Stomach (tissue), 8 donors: ENCODE measurements at regions not wholly inside any gene's neighbourhood (a gene's known extent, or its start where the extent isn't known, plus 50 kb on each side); places are given as distances from the start of the nearest gene placed in this dataset.

Experiments used
- DNase-seq, 2 donors: peaks; one replicate each; pipeline versions ENCODE4 v3.0.0 to v3.0.0-alpha.2; 2013 to 2019
- H3K27ac ChIP-seq, 5 donors: fragments of 200-600 bp in 4 of 5; sonication (generic) in 4 of 5; one replicate each; pipeline ENCODE4 v1.5.1; 2013 to 2019; ENCODE audit warnings: mild to moderate bottlenecking in 1 of 5, moderate library complexity in 1 of 5
- H3K27me3 ChIP-seq, 3 donors: fragments of 200-600 bp; sonication (generic); one replicate each; pipeline ENCODE4 v1.5.1; 2017 to 2019; ENCODE audit warnings: mixed run types in 1 of 3
- H3K36me3 ChIP-seq, 4 donors: fragments of 200-600 bp; sonication (generic); 1 replicate in 3 of 4; 2 replicates in 1 of 4; pipeline ENCODE4 v1.5.1; 2016 to 2019
- H3K4me1 ChIP-seq, 4 donors: fragments of 200-600 bp; sonication (generic); one replicate each; pipeline ENCODE4 v1.5.1; 2016 to 2019
- H3K4me3 ChIP-seq, 4 donors: fragments of 200-600 bp; sonication (generic) in 3 of 4; one replicate each; pipeline ENCODE4 v1.5.1; 2016 to 2019; ENCODE audit warnings: mild to moderate bottlenecking in 1 of 4
- H3K9me3 ChIP-seq, 4 donors: fragments of 200-600 bp; sonication (generic); one replicate each; pipeline ENCODE4 v1.5.1; 2016 to 2019
- EP300 ChIP-seq: sonication (generic); formaldehyde crosslinking; IDR thresholded peaks from one replicate; pipeline ENCODE4 v1.6.1; 2017; ENCODE audit warnings: antibody characterized with exemption
- POLR2A ChIP-seq, 4 donors: fragments of 450-650 bp; IDR thresholded peaks; one replicate each; pipeline ENCODE4 v1.6.1; 2016; ENCODE audit warnings: antibody characterized with exemption in 4 of 4, control low read depth in 2 of 4, mild to moderate bottlenecking in 1 of 4, moderate library complexity in 1 of 4
- POLR2AphosphoS5 ChIP-seq, 3 donors: sonication (generic); formaldehyde crosslinking; IDR thresholded peaks; one replicate each; pipeline ENCODE4 v1.6.1; 2016; ENCODE audit warnings: antibody characterized with exemption in 3 of 3
- WGBS, 5 donors: extraction: QIAGEN DNeasy Blood & Tissue Kit in 3 of 5; methylation state at CpG; one replicate each; pipeline versions ENCODE4 v1.1.5 to v1.1.7; 2013 to 2018; 5-methylcytosine and 5-hydroxymethylcytosine counted together
- intact Hi-C: fragments of 100-400 bp; cut with DNase I; formaldehyde crosslinking; loops from one replicate; pipeline ENCODE4 v1.15.1; 2023; ENCODE audit warnings: low total_unique reads
- TF ChIP-seq, protein P1 (sequence below), 7 experiments: fragments of 450-650 bp in 4 of 7; fragments of 200-600 bp in 3 of 7; sonication (generic) in 3 of 7; IDR thresholded peaks; one replicate each; pipeline ENCODE4 v1.5.1; 2016 to 2019; ENCODE audit warnings: antibody characterized with exemption in 7 of 7, control low read depth in 2 of 7, mild to moderate bottlenecking in 1 of 7
- donor health status: healthy with polysubstance abuse.
- donor health status: Bipolar disorder and iron deficiency.
- donor health status: healthy.

DNA sequence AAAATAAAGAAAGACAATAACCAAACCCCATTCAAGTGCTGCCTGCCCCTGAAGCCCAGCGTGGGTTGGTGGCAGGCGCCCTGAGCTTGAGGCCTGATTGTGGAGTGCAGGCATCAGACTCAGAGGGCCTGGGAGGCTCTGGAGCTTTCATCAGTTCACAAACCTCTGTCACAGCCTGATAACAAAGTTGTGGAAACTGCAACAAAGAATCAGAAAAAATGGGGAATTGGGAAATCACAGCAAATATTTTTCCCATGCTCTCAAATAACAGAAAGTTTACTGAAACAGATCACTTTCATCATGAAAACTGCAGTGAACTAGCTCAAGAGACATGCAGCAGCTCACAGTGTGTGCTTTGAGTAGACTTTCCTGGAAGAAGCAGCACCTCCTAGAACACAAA is 793.6 kb downstream of the UQCRFS1 start:
- no peak for TF ChIP-seq EP300
- TF ChIP-seq POLR2AphosphoS5 (IDR thresholded peaks at IDR 0.05): no peak
- no peak for TF ChIP-seq POLR2A (IDR thresholded peaks at IDR 0.05)
- TF ChIP-seq, protein P1, sequence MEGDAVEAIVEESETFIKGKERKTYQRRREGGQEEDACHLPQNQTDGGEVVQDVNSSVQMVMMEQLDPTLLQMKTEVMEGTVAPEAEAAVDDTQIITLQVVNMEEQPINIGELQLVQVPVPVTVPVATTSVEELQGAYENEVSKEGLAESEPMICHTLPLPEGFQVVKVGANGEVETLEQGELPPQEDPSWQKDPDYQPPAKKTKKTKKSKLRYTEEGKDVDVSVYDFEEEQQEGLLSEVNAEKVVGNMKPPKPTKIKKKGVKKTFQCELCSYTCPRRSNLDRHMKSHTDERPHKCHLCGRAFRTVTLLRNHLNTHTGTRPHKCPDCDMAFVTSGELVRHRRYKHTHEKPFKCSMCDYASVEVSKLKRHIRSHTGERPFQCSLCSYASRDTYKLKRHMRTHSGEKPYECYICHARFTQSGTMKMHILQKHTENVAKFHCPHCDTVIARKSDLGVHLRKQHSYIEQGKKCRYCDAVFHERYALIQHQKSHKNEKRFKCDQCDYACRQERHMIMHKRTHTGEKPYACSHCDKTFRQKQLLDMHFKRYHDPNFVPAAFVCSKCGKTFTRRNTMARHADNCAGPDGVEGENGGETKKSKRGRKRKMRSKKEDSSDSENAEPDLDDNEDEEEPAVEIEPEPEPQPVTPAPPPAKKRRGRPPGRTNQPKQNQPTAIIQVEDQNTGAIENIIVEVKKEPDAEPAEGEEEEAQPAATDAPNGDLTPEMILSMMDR (IDR thresholded peaks at IDR 0.05): no peak

DNA sequence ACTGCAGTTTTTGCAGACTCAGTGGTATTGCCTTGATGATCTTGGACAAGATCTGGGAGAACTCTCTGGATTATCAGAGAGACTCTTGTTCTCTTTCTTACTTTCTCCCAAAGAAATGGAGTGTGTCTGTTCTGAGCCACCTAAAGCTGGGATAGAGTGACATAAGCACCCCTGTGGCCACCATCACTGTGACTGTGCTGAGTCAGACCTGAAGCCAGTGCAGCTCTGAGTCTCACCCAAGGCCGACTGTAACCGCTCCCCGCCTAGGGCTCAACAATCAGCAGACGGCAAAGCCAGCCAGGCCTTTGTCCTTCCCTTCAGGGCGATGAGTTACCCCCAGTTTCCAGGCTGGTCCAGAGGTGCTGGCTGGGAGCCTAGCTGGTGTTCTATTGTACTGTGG is 795.6 kb downstream of the UQCRFS1 start:
- WGBS, 5 donors: 60 to 87% (median 74%) methylated on average over 1 to 5 of the region's 5 CpGs

More for the DNA sequence above, 793.6 kb downstream of the UQCRFS1 start:
- no peaks in the 10 kb centered on the region for H3K36me3 ChIP-seq
- H3K9me3 ChIP-seq: peaks cover 0 to 10% (median 5%) of the 10 kb centered on the region in 4 donors
- intact Hi-C loops: no loop called here
- WGBS, 5 donors: 81 to 93% (median 91%) methylated on average over 2 of the region's 2 CpGs
- DNase-seq: no peak
- H3K4me3 ChIP-seq: no peak overlapping the region
- H3K4me1 ChIP-seq: no peaks in the 10 kb centered on the region
- H3K27me3 ChIP-seq: peaks cover 0 to 28% (median 0%) of the 10 kb centered on the region in 3 donors
- no peak overlapping the region for H3K27ac ChIP-seq

DNA sequence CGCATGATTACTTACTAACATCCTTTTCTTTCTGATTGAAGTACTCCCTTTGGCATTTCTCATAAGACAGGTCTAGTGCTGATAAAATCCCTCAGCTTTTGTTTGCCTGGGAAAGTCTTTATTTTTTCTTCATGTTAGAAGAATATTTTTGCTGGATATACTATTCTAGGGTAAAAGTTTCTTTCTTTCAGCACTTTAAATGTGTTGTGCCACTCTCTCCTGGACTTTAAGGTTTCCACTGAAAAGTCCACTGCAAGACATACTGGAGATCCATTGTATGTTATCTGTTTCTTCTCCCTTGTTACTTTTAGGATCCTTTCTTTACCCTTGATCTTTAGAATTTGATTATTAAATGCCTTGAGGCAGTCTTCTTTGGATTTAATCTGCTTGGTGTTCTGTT is 796.7 kb downstream of the UQCRFS1 start:
- whole genome bisulfite sequencing, 5 donors: 86 to 100% (median 93%) methylated on average over 1 of the region's 1 CpG
- H3K9me3 ChIP-seq: peaks cover 0 to 10% (median 3%) of the 10 kb centered on the region in 4 donors

More for the DNA sequence above, 795.6 kb downstream of the UQCRFS1 start:
- H3K4me1 ChIP-seq: no peaks in the 10 kb centered on the region
- H3K27ac ChIP-seq: no peak overlapping the region
- no peak for DNase-seq
- H3K4me3 ChIP-seq: no peak overlapping the region
- peaks cover 0 to 14% (median 0%) of the 10 kb centered on the region in 3 donors for H3K27me3 ChIP-seq
- intact Hi-C loops: no loop called here
- TF ChIP-seq, protein P1 (IDR thresholded peaks at IDR 0.05): no peak
- no peak for TF ChIP-seq POLR2A (IDR thresholded peaks at IDR 0.05)
- H3K36me3 ChIP-seq: no peaks in the 10 kb centered on the region
- H3K9me3 ChIP-seq: peaks cover 0 to 10% (median 5%) of the 10 kb centered on the region in 4 donors

DNA sequence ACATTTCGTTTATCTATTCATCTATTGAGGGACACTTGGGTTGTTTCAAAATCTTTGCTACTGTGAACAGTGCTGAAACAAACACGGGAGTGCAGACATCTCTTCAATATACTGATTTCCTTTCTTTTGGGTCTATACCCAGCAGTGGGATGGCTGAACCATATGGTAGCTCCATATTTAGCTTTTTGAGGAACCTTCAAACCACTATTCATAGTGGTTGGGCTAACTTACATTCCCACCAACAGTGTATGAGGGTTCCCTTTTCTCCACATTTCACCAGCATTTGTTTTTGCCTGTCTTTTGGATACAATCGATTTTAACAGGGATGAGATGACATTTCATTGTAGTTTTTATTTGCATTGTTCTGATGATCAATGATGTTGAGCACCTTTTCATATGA is 798.2 kb downstream of the UQCRFS1 start:
- no peaks in the 10 kb centered on the region for H3K27me3 ChIP-seq
- H3K4me3 ChIP-seq: no peak overlapping the region
- no peak overlapping the region for H3K27ac ChIP-seq
- intact Hi-C loops: no loop called here
- no peak for DNase-seq
- TF ChIP-seq POLR2AphosphoS5 (IDR thresholded peaks at IDR 0.05): no peak
- TF ChIP-seq, protein P1 (IDR thresholded peaks at IDR 0.05): no peak
- TF ChIP-seq EP300: no peak
- TF ChIP-seq POLR2A (IDR thresholded peaks at IDR 0.05): no peak
- no peaks in the 10 kb centered on the region for H3K36me3 ChIP-seq
- 21 to 61% (median 50%) methylated on average over 3 of the region's 3 CpGs for WGBS, 5 donors
- no peaks in the 10 kb centered on the region for H3K4me1 ChIP-seq
- peaks cover 0 to 10% (median 3%) of the 10 kb centered on the region in 4 donors for H3K9me3 ChIP-seq

More for the DNA sequence above, 796.7 kb downstream of the UQCRFS1 start:
- H3K27me3 ChIP-seq: peaks cover 0 to 7% (median 0%) of the 10 kb centered on the region in 3 donors
- H3K36me3 ChIP-seq: no peaks in the 10 kb centered on the region
- no peak for DNase-seq
- H3K27ac ChIP-seq: no peak overlapping the region
- intact Hi-C loops: no loop called here
- H3K4me3 ChIP-seq: no peak overlapping the region
- no peak for TF ChIP-seq EP300
- TF ChIP-seq POLR2A (IDR thresholded peaks at IDR 0.05): no peak
- TF ChIP-seq POLR2AphosphoS5 (IDR thresholded peaks at IDR 0.05): no peak
- TF ChIP-seq, protein P1 (IDR thresholded peaks at IDR 0.05): no peak
- no peaks in the 10 kb centered on the region for H3K4me1 ChIP-seq
